Keratinocyte (primary cell): ENCODE measurements at regions not wholly inside any gene's neighbourhood (a gene's known extent, or its start where the extent isn't known, plus 50 kb on each side); places are given as distances from the start of the nearest gene placed in this dataset.

Experiments used
- DNase-seq: peaks from one replicate; pipeline ENCODE4 v3.0.0-alpha.2; 2011; ENCODE audit warnings: low read depth, missing footprints, low spot score
- FAIRE-seq: peaks from 2 replicates; lab custom pipeline; 2011; peaks lifted over from hg19 to GRCh38; lab: Jason Lieb, UNC
- H2AFZ ChIP-seq: 2 replicates; pipeline ENCODE4 v1.6.0; 2012; ENCODE audit warnings: low read length, control low read depth, inconsistent platforms; ENCODE audit not compliant: control insufficient read depth
- H3K27ac ChIP-seq: 2 replicates; pipeline ENCODE4 v1.5.1; 2011; ENCODE audit warnings: low read length; ENCODE audit not compliant: control insufficient read depth, insufficient read depth
- H3K27me3 ChIP-seq: 3 replicates; pipeline ENCODE4 v1.6.0; 2011; ENCODE audit warnings: low read length; ENCODE audit not compliant: control insufficient read depth, insufficient read depth; ENCODE audit errors: extremely low read depth
- H3K36me3 ChIP-seq, 2 experiments: 2 replicates in 1 of 2; 3 replicates in 1 of 2; pipeline ENCODE4 v1.5.1; 2011; ENCODE audit warnings: low read length in 2 of 2, mild to moderate bottlenecking in 1 of 2; ENCODE audit not compliant: control insufficient read depth in 2 of 2, insufficient read depth in 2 of 2; ENCODE audit errors: extremely low read depth in 1 of 2
- H3K4me1 ChIP-seq: 3 replicates; pipeline ENCODE4 v1.5.1; 2011; ENCODE audit warnings: low read length; ENCODE audit not compliant: control insufficient read depth, insufficient read depth; ENCODE audit errors: extremely low read depth
- H3K4me2 ChIP-seq: 3 replicates; pipeline ENCODE4 v1.6.0; 2011; ENCODE audit warnings: low read depth, low read length; ENCODE audit not compliant: control insufficient read depth, insufficient read depth; ENCODE audit errors: extremely low read depth
- H3K4me3 ChIP-seq, 3 experiments: fragments of 200-600 bp in 1 of 3; sonication (generic) in 1 of 3; 2 replicates in 2 of 3; 3 replicates in 1 of 3; pipeline ENCODE4 v1.5.1; 2011 to 2016; ENCODE audit warnings: low read length in 3 of 3, mild to moderate bottlenecking in 3 of 3, control low read depth in 2 of 3, inconsistent platforms in 1 of 3, low read depth in 1 of 3, mixed read lengths in 1 of 3, mixed run types in 1 of 3, moderate library complexity in 1 of 3; ENCODE audit not compliant: control insufficient read depth in 2 of 3, insufficient read depth in 2 of 3; ENCODE audit errors: extremely low read depth in 1 of 3
- H3K79me2 ChIP-seq: 2 replicates; pipeline ENCODE4 v1.6.0; 2012; ENCODE audit warnings: low read length; ENCODE audit not compliant: control insufficient read depth, insufficient read depth
- H3K9ac ChIP-seq: 3 replicates; pipeline ENCODE4 v1.6.0; 2011; ENCODE audit warnings: low read length; ENCODE audit not compliant: control insufficient read depth, insufficient read depth; ENCODE audit errors: extremely low read depth
- H3K9me1 ChIP-seq: 3 replicates; pipeline ENCODE4 v1.6.0; 2011; ENCODE audit warnings: low read length; ENCODE audit not compliant: control insufficient read depth, insufficient read depth; ENCODE audit errors: extremely low read depth
- H3K9me3 ChIP-seq: 2 replicates; pipeline ENCODE4 v1.5.1; 2012; ENCODE audit warnings: low read depth, low read length; ENCODE audit not compliant: control insufficient read depth
- H4K20me1 ChIP-seq: 3 replicates; pipeline ENCODE4 v1.6.0; 2011; ENCODE audit warnings: low read length; ENCODE audit not compliant: control insufficient read depth, insufficient read depth; ENCODE audit errors: extremely low read depth
- CTCF ChIP-seq, 3 experiments: IDR thresholded peaks in 1 of 3; conservative IDR thresholded peaks in 1 of 3; optimal IDR thresholded peaks in 1 of 3; 2 replicates in 2 of 3; 3 replicates in 1 of 3; pipeline versions ENCODE3 to v1.5.1; 2011; ENCODE audit warnings: low read length in 3 of 3, mild to moderate bottlenecking in 3 of 3, moderate library complexity in 2 of 3, control low read depth in 1 of 3, inconsistent platforms in 1 of 3; ENCODE audit not compliant: insufficient read depth in 2 of 3; ENCODE audit errors: extremely low read depth in 1 of 3
- EZH2 ChIP-seq: IDR thresholded peaks from one replicate; pipeline ENCODE4 v1.6.1; 2012; ENCODE audit warnings: inconsistent platforms, mild to moderate bottlenecking, low read length, moderate library complexity
- dilution Hi-C: fragments of 300-500 bp; cut with MboI; formaldehyde crosslinking; loops from one replicate; pipeline ENCODE4 v1.7.0; 2020; ENCODE audit warnings: low sequenced_read_pairs; ENCODE audit not compliant: extremely low pct_ligation_motif_present

DNA sequence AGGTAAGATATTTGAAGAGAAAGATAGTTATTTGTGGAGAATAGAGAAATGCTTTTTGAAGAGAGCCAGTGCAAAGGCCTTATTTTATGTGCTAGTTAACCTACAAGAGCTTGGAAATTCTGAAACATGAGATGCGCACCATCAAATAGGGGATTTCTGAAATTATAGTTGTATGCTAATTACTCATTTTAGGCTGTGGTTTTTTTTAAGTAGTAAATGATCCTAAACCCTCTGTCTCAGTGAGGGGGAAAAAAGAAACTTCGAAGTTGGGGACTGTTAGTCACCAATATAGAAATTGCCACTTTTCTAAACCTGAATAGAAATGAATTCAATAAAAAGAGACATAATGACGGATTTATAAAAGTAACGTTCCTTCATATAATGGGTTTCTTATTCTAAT lies 119.3 kb upstream of the MDFIC start:
- no peaks in the 10 kb centered on the region for H3K9me3 ChIP-seq
- H3K79me2 ChIP-seq: no peaks in the 10 kb centered on the region
- H3K27me3 ChIP-seq: no peaks in the 10 kb centered on the region
- H3K4me2 ChIP-seq: no peak overlapping the region
- H3K9me1 ChIP-seq: no peaks in the 10 kb centered on the region
- FAIRE-seq (no peak), DNase-seq (no peak)
- no peaks in the 10 kb centered on the region for H3K4me1 ChIP-seq
- no peak overlapping the region for H2AFZ ChIP-seq
- no peak overlapping the region for H3K9ac ChIP-seq
- H3K36me3 ChIP-seq: no peaks in the 10 kb centered on the region
- dilution Hi-C loops: no loop called here
- no peak overlapping the region for H3K27ac ChIP-seq
- no peaks in the 10 kb centered on the region for H4K20me1 ChIP-seq
- no peak for TF ChIP-seq CTCF (optimal IDR thresholded peaks at IDR 0.05 in 1 of 3, IDR thresholded peaks at IDR 0.05 in 1 of 3, conservative IDR thresholded peaks at IDR 0.05 in 1 of 3; ENCODE audit: extremely low read depth in 1 of 3, insufficient read depth in 2 of 3, low read length in 3 of 3)
- no peak for TF ChIP-seq EZH2
- no peak overlapping the region for H3K4me3 ChIP-seq

- H3K4me1 ChIP-seq: no peaks in the 10 kb centered on the region
- no peaks in the 10 kb centered on the region for H3K79me2 ChIP-seq
- H3K4me2 ChIP-seq: no peak overlapping the region
- DNase-seq: no peak
- H3K4me3 ChIP-seq: no peak overlapping the region
- H3K9ac ChIP-seq: no peak overlapping the region
- no peak overlapping the region for H3K27ac ChIP-seq
- H4K20me1 ChIP-seq: no peaks in the 10 kb centered on the region
- H2AFZ ChIP-seq: no peak overlapping the region
- no peaks in the 10 kb centered on the region for H3K9me3 ChIP-seq
- TF ChIP-seq CTCF (optimal IDR thresholded peaks at IDR 0.05 in 1 of 3, IDR thresholded peaks at IDR 0.05 in 1 of 3, conservative IDR thresholded peaks at IDR 0.05 in 1 of 3; ENCODE audit: extremely low read depth in 1 of 3, insufficient read depth in 2 of 3, low read length in 3 of 3): no peak
- no peak for TF ChIP-seq EZH2
- H3K27me3 ChIP-seq: no peaks in the 10 kb centered on the region
- no peak for FAIRE-seq
- dilution Hi-C loops: no loop called here
- H3K36me3 ChIP-seq: no peaks in the 10 kb centered on the region
- no peaks in the 10 kb centered on the region for H3K9me1 ChIP-seq
Measured at GRCh38 chr7:114806590-114807162, 115.2 kb upstream of the MDFIC start.
